Fibroblast of lung (primary cell): ENCODE measurements at regions not wholly inside any gene's neighbourhood (a gene's known extent, or its start where the extent isn't known, plus 50 kb on each side); places are given as distances from the start of the nearest gene placed in this dataset.

Experiments used
- EZH2 ChIP-seq: IDR thresholded peaks from 2 replicates; pipeline ENCODE4 v1.5.1; 2012; ENCODE audit warnings: low read length, control low read depth, mild to moderate bottlenecking; ENCODE audit errors: missing control alignments
- TF ChIP-seq, protein P1 (sequence below), 2 donors: IDR thresholded peaks in 1 of 2; conservative IDR thresholded peaks in 1 of 2; 1 replicate in 1 of 2; 2 replicates in 1 of 2; pipeline ENCODE4 v1.5.1; 2011 to 2012; ENCODE audit warnings: low read length in 2 of 2, control low read depth in 1 of 2, inconsistent platforms in 1 of 2, low read depth in 1 of 2, mild to moderate bottlenecking in 1 of 2

DNA sequence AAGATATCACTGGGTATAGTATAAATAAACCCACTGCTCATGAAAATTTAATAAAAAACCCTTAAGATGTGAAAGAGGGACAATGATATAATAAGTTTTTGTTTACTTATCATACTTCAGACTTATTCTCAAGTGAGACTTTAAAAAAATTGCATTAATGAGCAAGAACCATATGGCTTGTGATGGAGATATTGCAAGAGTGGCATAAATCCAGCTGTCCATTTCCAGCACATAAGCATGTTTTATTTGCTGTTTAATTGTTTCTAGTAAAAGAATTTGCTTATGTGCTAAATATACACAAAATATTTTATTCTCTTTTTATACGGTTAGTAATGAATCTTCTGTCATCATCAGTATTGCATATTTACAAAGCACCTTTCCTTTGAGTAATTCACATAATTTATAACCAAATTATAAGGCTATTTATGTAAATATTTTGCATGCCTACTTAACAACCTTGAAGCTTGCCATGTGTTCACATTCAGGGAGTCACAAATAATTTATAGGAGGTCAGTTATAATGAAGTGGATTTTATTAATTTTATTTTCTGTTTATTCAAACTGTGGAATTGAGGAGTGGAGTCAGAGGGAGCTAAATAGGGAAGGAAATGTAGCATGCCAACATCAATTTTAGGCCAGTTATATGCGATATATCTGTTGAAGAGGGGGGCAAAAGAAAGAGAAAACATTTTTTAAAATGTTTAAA is 318.5 kb upstream of the CWC22 start:
- no peak for TF ChIP-seq EZH2
- TF ChIP-seq, protein P1, sequence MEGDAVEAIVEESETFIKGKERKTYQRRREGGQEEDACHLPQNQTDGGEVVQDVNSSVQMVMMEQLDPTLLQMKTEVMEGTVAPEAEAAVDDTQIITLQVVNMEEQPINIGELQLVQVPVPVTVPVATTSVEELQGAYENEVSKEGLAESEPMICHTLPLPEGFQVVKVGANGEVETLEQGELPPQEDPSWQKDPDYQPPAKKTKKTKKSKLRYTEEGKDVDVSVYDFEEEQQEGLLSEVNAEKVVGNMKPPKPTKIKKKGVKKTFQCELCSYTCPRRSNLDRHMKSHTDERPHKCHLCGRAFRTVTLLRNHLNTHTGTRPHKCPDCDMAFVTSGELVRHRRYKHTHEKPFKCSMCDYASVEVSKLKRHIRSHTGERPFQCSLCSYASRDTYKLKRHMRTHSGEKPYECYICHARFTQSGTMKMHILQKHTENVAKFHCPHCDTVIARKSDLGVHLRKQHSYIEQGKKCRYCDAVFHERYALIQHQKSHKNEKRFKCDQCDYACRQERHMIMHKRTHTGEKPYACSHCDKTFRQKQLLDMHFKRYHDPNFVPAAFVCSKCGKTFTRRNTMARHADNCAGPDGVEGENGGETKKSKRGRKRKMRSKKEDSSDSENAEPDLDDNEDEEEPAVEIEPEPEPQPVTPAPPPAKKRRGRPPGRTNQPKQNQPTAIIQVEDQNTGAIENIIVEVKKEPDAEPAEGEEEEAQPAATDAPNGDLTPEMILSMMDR (conservative IDR thresholded peaks at IDR 0.05 in 1 of 2, IDR thresholded peaks at IDR 0.05 in 1 of 2; ENCODE audit: low read depth in 1 of 2, low read length in 2 of 2): no peak
